ENCODE measurements at regions not wholly inside any gene's neighbourhood (a gene's known extent, or its start where the extent isn't known, plus 50 kb on each side); places are given as distances from the start of the nearest gene placed in this dataset.
"Not testable (repeated sequence)": the region's sequence is repeated elsewhere in the genome, so short reads cannot be mapped to it uniquely, and the experiment has no call there.

DNA sequence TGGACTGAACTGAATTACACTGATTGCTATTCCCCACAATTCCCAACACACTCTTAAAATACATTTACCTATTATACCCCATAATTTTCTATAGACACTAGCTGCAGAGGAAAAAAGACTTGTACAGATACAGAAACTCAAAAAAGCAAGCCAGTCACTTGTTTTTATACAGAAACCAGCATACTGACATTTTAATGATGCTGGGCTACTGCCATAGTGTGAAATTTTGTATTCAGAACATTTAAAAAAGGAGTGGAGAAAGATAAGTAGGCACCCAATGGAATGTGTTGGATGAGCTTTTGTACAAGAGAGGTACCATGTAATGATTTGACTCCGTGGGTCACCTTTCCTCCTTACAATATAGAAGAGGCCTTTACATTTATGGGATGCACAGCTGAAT is 740.1 kb downstream of the PLCL1 start:
- no peak for DNase-seq (ENCODE audit: low read depth in 3 of 3, low spot score in 1 of 3)

DNA sequence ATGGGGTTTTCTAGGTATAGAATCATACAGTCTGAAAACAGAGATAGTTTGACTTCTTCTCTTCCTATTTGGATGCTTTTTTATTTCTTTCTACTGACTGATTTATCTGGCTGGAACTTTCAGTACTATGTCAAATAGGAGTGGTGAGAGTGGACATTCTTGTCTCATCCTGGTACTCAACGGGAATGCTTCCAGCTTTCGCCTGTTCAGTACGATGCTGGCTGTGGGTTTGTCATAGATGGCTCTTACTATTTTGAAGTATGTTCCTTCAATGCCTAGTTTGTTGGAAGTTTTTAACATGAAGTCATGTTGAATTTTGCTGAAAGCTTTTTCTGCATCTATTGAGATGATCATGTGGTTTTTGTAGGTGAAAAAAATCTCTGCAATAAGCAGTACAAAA is 730.4 kb downstream of the PLCL1 start:
- DNase-seq (ENCODE audit: low read depth in 3 of 3, low spot score in 1 of 3) = no peak

DNA sequence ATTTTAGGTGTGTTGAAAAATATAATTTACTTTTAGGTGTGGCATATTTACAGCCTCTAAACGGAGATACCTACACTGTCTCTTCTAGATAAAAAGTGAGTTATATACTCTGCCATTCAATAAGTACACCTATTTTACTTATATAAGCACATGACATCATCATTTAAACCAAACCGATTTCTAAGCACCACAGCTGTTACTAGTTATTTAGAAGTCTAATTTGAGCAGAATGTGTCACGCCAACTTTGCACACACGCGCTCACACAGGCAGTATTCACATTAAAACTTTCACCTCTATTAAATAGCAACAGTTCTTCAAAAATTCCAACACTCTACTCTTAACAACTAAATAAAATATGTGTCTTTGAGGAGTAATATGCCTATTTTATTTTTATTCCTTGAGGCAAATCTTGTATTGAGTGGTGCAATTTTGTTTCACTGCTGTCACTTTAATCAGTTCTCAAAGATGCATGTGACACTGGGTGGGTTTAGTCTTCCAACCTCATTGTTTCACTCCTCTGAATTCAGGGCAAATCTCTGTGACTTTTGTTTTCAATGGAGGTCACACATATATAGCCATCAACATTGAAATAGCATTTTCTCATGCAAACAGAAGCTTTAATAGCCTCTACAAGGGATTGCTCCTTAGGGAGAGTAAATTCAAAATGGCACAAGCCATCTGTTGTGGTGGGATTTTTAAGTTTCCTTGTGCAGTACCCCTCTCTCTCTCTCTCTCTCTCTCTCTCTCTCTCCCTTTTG is 721.0 kb downstream of the PLCL1 start:
- DNase-seq (ENCODE audit: low read depth in 3 of 3, low spot score in 1 of 3) = no peak

GRCh38 chr2:198523710-198524109 is 719.3 kb downstream of the PLCL1 start:
- no peak for DNase-seq (ENCODE audit: low read depth in 3 of 3, low spot score in 1 of 3)

DNA sequence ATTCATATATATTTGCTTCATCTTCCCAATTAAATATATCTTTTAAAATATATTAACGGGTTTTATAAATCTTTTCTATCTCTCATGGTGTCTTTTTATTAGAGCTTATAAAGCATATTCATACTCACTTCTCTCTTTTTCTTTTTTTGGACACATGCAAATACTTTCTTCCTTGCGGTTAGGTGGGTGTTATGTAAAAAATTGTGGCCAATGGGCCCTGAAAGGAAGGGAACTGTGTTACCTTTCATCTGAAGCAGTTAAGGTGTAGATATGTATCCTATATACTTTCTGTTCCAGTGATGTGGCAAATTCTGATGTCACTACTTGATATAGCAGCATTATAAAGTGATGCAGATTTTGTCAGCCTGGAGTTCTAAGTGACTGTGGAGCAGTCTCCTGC is 714.5 kb downstream of the PLCL1 start:
- no peak for DNase-seq (ENCODE audit: low read depth in 3 of 3, low spot score in 1 of 3)

DNA sequence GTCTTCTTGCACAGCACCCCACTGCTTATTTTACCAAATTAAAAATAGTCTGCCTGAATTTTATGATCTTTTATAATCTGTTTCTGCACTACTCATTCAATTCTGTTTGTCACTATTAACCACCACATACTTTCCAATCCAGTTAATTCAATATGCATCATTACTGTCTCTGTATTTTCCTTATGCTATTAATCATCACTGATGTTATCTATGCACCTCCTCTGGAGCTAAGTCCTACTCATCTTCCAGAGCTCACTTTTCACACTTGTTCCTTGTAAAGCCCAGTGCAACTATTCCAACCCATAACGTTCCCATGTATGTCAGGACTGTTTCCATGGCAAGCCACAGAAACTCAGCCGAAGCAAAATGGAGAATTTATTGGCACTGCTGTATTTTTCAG is 713.6 kb downstream of the PLCL1 start:
- no peak for DNase-seq (ENCODE audit: low read depth in 3 of 3, low spot score in 1 of 3)

GRCh38 chr2:198508610-198509009 is 704.2 kb downstream of the PLCL1 start:
- DNase-seq (ENCODE audit: low read depth in 3 of 3, low spot score in 1 of 3) = not testable (repeated sequence)

- no peak for DNase-seq (ENCODE audit: low read depth in 3 of 3, low spot score in 1 of 3)
Measured at GRCh38 chr2:198499539-198499938, 695.1 kb downstream of the PLCL1 start.

GRCh38 chr2:198498516-198498915 is 694.1 kb downstream of the PLCL1 start:
- no peak for DNase-seq (ENCODE audit: low read depth in 3 of 3, low spot score in 1 of 3)

DNA sequence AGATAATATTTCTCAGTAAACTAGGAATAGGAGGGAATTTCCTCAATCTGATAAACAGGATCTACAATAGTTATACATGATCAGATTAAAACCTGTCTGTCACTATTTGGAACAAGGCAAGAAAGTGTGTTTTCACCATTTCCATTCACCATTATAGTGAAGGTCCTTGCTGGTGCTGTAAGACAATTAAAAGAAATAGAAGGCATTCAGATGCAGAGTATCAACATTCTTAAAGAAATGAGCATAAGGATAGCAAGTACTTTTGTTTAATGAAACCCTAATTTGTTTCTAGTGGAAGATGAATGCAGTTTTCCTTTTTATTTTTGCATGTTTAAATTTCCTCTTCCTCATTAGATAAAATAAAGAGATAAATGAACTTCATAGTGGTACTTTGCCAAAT is 693.7 kb downstream of the PLCL1 start:
- no peak for DNase-seq (ENCODE audit: low read depth in 3 of 3, low spot score in 1 of 3)

DNA sequence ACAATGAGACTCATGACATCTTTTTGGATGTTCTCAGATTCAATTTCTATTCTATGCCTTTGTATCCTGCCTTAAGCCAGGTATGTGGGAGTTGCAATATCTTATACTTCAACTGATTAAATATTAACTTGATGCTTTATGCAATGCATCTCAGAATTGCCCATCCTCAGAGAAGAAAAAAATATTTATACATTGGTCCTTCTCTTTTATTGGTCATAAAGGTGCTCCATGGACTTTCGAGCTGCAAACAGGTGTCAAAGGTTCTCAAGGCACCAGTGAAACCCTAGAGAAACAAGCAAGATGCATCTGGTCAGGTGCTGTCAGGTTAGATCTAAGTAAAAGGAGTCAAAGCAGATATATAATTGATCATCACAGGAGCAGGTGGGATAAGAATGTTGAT is 690.5 kb downstream of the PLCL1 start:
- DNase-seq (ENCODE audit: low read depth in 3 of 3, low spot score in 1 of 3) = no peak

DNA sequence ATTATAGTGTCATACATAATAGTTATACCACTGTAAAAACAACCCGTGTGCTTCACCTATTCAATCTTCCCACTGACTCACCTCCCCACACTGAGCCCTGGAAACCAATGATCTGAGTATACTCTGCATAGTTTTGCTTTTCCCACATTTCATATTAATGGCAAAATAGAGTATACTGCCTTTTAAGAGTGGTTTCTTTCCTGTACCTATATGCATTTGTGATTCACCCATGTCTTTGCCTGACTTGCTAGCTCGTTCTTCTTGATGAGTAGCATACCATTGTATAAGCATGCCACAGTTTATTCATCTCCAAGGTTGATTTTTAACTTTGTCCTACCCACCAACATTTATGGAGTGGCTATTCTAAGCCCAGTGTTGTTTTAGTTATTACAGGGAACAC is 686.4 kb downstream of the PLCL1 start:
- no peak for DNase-seq (ENCODE audit: low read depth in 3 of 3, low spot score in 1 of 3)

GRCh38 chr2:198488964-198489363 is 684.6 kb downstream of the PLCL1 start:
- no peak for DNase-seq (ENCODE audit: low read depth in 3 of 3, low spot score in 1 of 3)

- DNase-seq (ENCODE audit: low read depth in 3 of 3, low spot score in 1 of 3) = no peak
Measured at GRCh38 chr2:198483051-198483450, 678.7 kb downstream of the PLCL1 start.

DNA sequence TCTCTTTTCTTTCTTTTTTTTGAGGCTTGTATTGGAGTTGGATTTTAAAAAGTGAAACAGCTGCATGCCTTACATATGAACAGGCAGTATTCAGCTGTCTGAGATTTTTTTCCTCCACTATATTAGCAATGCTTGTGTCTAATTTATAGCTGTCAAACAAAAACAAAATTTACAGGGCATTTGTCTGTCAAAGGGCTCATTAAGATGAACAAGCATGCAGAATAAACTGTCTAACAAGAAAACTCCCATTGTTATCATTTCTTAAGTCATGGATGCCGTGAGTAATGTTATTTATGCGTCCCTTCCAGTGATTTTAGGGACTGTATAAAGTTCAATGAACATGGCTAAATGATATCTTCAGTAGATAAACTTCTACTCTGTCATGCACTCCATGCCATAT is 674.7 kb downstream of the PLCL1 start:
- DNase-seq (ENCODE audit: low read depth in 3 of 3, low spot score in 1 of 3) = no peak

GRCh38 chr2:198478361-198478760 is 674.0 kb downstream of the PLCL1 start:
- no peak for DNase-seq (ENCODE audit: low read depth in 3 of 3, low spot score in 1 of 3)

DNA sequence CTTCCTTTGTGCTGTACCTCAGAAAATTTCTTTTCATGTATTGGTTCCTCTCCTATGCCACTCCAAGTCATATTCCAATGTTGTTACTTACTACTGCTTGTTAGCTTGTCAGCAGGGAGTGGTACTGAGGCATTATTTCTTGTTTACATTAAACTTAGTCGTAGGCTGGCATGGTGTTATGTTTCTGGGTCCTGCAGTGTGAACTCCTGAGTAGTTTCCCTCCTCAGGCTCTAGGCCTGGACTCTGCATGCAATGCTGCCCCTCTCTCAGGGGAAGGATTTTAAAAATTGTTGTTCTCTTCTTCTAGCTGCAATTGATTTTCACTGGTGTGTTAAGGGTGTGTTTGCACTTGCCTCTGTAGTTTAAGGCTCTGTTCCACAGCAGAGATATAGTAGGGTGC is 671.6 kb downstream of the PLCL1 start:
- DNase-seq (ENCODE audit: low read depth in 3 of 3, low spot score in 1 of 3) = no peak

DNA sequence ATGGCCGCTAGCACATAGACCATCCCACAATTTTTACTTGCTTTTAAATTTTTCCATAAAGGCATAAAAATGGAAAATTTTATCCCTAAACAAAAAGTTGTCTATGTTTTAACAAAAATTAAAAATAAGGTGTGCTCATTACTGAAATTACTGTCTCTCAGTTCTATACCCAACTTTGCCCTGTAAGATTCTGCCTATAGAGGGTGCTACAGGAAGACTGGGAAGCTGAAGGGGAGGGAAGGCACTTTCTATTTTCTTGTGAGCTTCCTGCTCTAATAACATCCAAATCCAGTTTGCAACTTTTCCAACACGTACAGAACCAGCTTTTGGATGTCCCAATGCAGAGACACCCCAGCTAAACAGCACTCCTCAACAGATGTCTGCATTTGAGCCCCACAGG is 666.9 kb downstream of the PLCL1 start:
- no peak for DNase-seq (ENCODE audit: low read depth in 3 of 3, low spot score in 1 of 3)

- DNase-seq (ENCODE audit: low read depth in 3 of 3, low spot score in 1 of 3) = no peak
Measured at GRCh38 chr2:198468136-198468535, 663.7 kb downstream of the PLCL1 start.

- DNase-seq (ENCODE audit: low read depth in 3 of 3, low spot score in 1 of 3) = no peak
Measured at GRCh38 chr2:198465970-198466369, 661.6 kb downstream of the PLCL1 start.

GRCh38 chr2:198456418-198456817 is 652.0 kb downstream of the PLCL1 start:
- no peak for DNase-seq (ENCODE audit: low read depth in 3 of 3, low spot score in 1 of 3)

- DNase-seq (ENCODE audit: low read depth in 3 of 3, low spot score in 1 of 3) = no peak
Measured at GRCh38 chr2:198453866-198454265, 649.5 kb downstream of the PLCL1 start.

DNA sequence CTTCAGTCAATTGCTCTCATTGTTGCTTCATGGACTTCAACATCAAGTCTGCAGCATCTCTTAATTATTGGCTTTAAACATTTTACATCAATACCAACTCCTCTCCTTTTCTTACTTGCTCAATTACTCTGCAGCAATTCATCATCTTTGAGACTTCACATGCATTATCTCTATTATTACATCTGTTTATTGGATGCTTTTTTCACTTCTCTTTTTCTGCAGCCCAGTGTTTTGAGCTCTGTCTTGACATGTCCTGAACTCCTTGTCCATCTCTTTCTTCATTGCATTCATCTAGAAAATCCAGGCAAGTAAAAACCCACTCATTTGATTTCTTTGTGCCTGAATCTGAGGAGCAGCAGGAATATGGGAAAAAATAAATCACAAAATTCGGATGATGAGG is 647.9 kb downstream of the PLCL1 start:
- DNase-seq (ENCODE audit: low read depth in 3 of 3, low spot score in 1 of 3) = no peak

- DNase-seq (ENCODE audit: low read depth in 3 of 3, low spot score in 1 of 3) = no peak
Measured at GRCh38 chr2:198448789-198449188, 644.4 kb downstream of the PLCL1 start.

Measured in stimulated activated CD4-positive, alpha-beta T cell treated with anti-CD3 and anti-CD28 coated beads, TNF-alpha, amount 100 ng/mL, for 1 hour (primary cell).